NT2/D1 (cell line): ENCODE measurements at regions not wholly inside any gene's neighbourhood (a gene's known extent, or its start where the extent isn't known, plus 50 kb on each side); places are given as distances from the start of the nearest gene placed in this dataset.

Experiments
- DNase-seq: peaks from one replicate; pipeline ENCODE4 v3.0.0-alpha.2; 2011; ENCODE audit warnings: low read depth, low spot score
- H3K27me3 ChIP-seq: 2 replicates; pipeline ENCODE4 v1.6.0; 2011; ENCODE audit warnings: mild to moderate bottlenecking; ENCODE audit not compliant: insufficient read length, insufficient read depth
- H3K36me3 ChIP-seq: 2 replicates; pipeline ENCODE4 v1.6.1; 2011; ENCODE audit warnings: mild to moderate bottlenecking, low read length, mixed read lengths; ENCODE audit not compliant: insufficient read depth, insufficient read length
- H3K4me1 ChIP-seq: 2 replicates; pipeline ENCODE4 v1.5.1; 2011; ENCODE audit not compliant: insufficient read depth, insufficient read length
- H3K4me3 ChIP-seq: 2 replicates; pipeline ENCODE4 v1.5.1; 2011; ENCODE audit warnings: low read depth; ENCODE audit not compliant: insufficient read length
- H3K9ac ChIP-seq: 2 replicates; pipeline ENCODE4 v1.6.0; 2011; ENCODE audit warnings: low read depth; ENCODE audit not compliant: insufficient read length
- H3K9me3 ChIP-seq: 2 replicates; pipeline ENCODE4 v1.5.1; 2011; ENCODE audit warnings: mild to moderate bottlenecking, low read length; ENCODE audit not compliant: insufficient read depth
- SUZ12 ChIP-seq: IDR thresholded peaks from 2 replicates; pipeline ENCODE4 v1.6.1; 2011; ENCODE audit not compliant: insufficient read length, insufficient read depth; ENCODE audit errors: extremely low read depth
- YY1 ChIP-seq: IDR thresholded peaks from 2 replicates; pipeline ENCODE4 v1.6.1; 2011; ENCODE audit not compliant: insufficient read length, insufficient read depth
- ZNF274 ChIP-seq: IDR thresholded peaks from 2 replicates; pipeline ENCODE4 v1.6.1; 2011; ENCODE audit warnings: mild to moderate bottlenecking, low read depth, low read length

GRCh38 chr12:13561923-13562322 lies 365.4 kb downstream of the EMP1 start:
- TF ChIP-seq YY1 (no peak), ZNF274 (no peak), SUZ12 (no peak)
- no peak overlapping the region for H3K4me3 ChIP-seq
- H3K9me3 ChIP-seq, result no peaks in the 10 kb centered on the region; the same call in 1 of the 2 replicates
- no peak overlapping the region for H3K9ac ChIP-seq
- no peak for DNase-seq
- no peaks in the 10 kb centered on the region for H3K27me3 ChIP-seq
- no peaks in the 10 kb centered on the region for H3K4me1 ChIP-seq
- no peaks in the 10 kb centered on the region for H3K36me3 ChIP-seq

- Histone ChIP-seq H3K9me3 (no peaks in the 10 kb centered on the region; the same call in 1 of the 2 replicates), H3K36me3 (no peaks in the 10 kb centered on the region), H3K27me3 (no peaks in the 10 kb centered on the region), H3K9ac (no peak overlapping the region), H3K4me3 (no peak overlapping the region), H3K4me1 (no peaks in the 10 kb centered on the region)
- no peak for DNase-seq
- TF ChIP-seq SUZ12, result no peak
- no peak for TF ChIP-seq YY1
- TF ChIP-seq ZNF274, result no peak
These were observed 362.9 kb downstream of the EMP1 start for GRCh38 chr12:13559318-13559978.

- no peak overlapping the region for H3K9ac ChIP-seq
- DNase-seq, result no peak
- no peaks in the 10 kb centered on the region for H3K27me3 ChIP-seq
- no peaks in the 10 kb centered on the region for H3K4me1 ChIP-seq
- TF ChIP-seq ZNF274, result no peak
- TF ChIP-seq YY1, result no peak
- TF ChIP-seq SUZ12, result no peak
- no peak overlapping the region for H3K4me3 ChIP-seq
- H3K9me3 ChIP-seq, result no peaks in the 10 kb centered on the region
- H3K36me3 ChIP-seq, result no peaks in the 10 kb centered on the region
These were observed 356.3 kb downstream of the EMP1 start for GRCh38 chr12:13552830-13553229.

- no peaks in the 10 kb centered on the region for H3K27me3 ChIP-seq
- no peak for DNase-seq
- no peaks in the 10 kb centered on the region for H3K9me3 ChIP-seq
- no peak overlapping the region for H3K9ac ChIP-seq
- H3K4me1 ChIP-seq, result no peaks in the 10 kb centered on the region
- H3K4me3 ChIP-seq, result no peak overlapping the region
- TF ChIP-seq ZNF274 (no peak), SUZ12 (no peak), YY1 (no peak)
- H3K36me3 ChIP-seq, result no peaks in the 10 kb centered on the region
These were observed 350.8 kb downstream of the EMP1 start for GRCh38 chr12:13547283-13547682.

GRCh38 chr12:13546231-13546630 lies 349.7 kb downstream of the EMP1 start:
- DNase-seq, result no peak
- Histone ChIP-seq H3K27me3 (no peaks in the 10 kb centered on the region), H3K9ac (no peak overlapping the region), H3K36me3 (no peaks in the 10 kb centered on the region), H3K9me3 (no peaks in the 10 kb centered on the region), H3K4me3 (no peak overlapping the region), H3K4me1 (no peaks in the 10 kb centered on the region)
- TF ChIP-seq SUZ12, result no peak
- no peak for TF ChIP-seq ZNF274
- TF ChIP-seq YY1, result no peak

GRCh38 chr12:13539051-13539450 lies 342.5 kb downstream of the EMP1 start:
- TF ChIP-seq YY1, result no peak
- TF ChIP-seq ZNF274, result no peak
- no peak for TF ChIP-seq SUZ12
- no peak overlapping the region for H3K9ac ChIP-seq
- H3K4me1 ChIP-seq, result no peaks in the 10 kb centered on the region
- DNase-seq, result no peak
- no peaks in the 10 kb centered on the region for H3K27me3 ChIP-seq
- H3K9me3 ChIP-seq, result peaks cover 5% of the 10 kb centered on the region; the same call in 1 of the 2 replicates
- no peak overlapping the region for H3K4me3 ChIP-seq
- no peaks in the 10 kb centered on the region for H3K36me3 ChIP-seq

GRCh38 chr12:13538136-13538535 lies 341.6 kb downstream of the EMP1 start:
- Histone ChIP-seq H3K4me3 (no peak overlapping the region), H3K36me3 (no peaks in the 10 kb centered on the region), H3K27me3 (no peaks in the 10 kb centered on the region), H3K9me3 (peaks cover 5% of the 10 kb centered on the region; the same call in 1 of the 2 replicates), H3K9ac (no peak overlapping the region), H3K4me1 (no peaks in the 10 kb centered on the region)
- TF ChIP-seq YY1, result no peak
- TF ChIP-seq SUZ12, result no peak
- no peak for TF ChIP-seq ZNF274
- DNase-seq, result no peak
